Naive thymus-derived CD4-positive, alpha-beta T cell (primary cell): ENCODE measurements at regions not wholly inside any gene's neighbourhood (a gene's known extent, or its start where the extent isn't known, plus 50 kb on each side); places are given as distances from the start of the nearest gene placed in this dataset.

Source experiments
- ATAC-seq: fragments of 150-1000 bp; cut with Tn5 transposase; 2 replicates; pipeline ENCODE4 v1.10.0; 2021; ENCODE audit warnings: mild to moderate bottlenecking, moderate library complexity
- CTCF ChIA-PET: fragments of 350-600 bp; sonication (Branson Sonifier 250); formaldehyde crosslinking; loops from one replicate; lab custom pipeline; 2021; ENCODE audit warnings: antibody characterized with exemption; lab: Charles Lee
- POLR2A ChIA-PET: fragments of 350-600 bp; sonication (Branson Sonifier 250); formaldehyde crosslinking; loops from one replicate; lab custom pipeline; 2021; ENCODE audit warnings: antibody characterized with exemption, inconsistent platforms; lab: Charles Lee
- DNase-seq, 9 donors: peaks; one replicate each; pipeline versions ENCODE4 v3.0.0 to v3.0.0-alpha.2; 2020 to 2022; ENCODE audit warnings: mixed read lengths in 1 of 9
- H3K27ac ChIP-seq: one replicate; pipeline ENCODE4 v1.7.0; 2013; ENCODE audit warnings: mild to moderate bottlenecking, low read depth, low read length, moderate library complexity
- H3K27me3 ChIP-seq, 2 donors: one replicate each; pipeline ENCODE4 v1.7.0; 2013; ENCODE audit warnings: low read length in 2 of 2, mild to moderate bottlenecking in 2 of 2, moderate library complexity in 2 of 2; ENCODE audit not compliant: control insufficient read depth in 2 of 2, insufficient read depth in 2 of 2
- H3K36me3 ChIP-seq, 3 experiments: 1 replicate in 2 of 3; 2 replicates in 1 of 3; pipeline ENCODE4 v1.7.0; 2013; ENCODE audit warnings: low read length in 3 of 3, mild to moderate bottlenecking in 3 of 3, moderate library complexity in 1 of 3; ENCODE audit not compliant: insufficient read depth in 3 of 3, control insufficient read depth in 2 of 3
- H3K4me1 ChIP-seq, 2 donors: one replicate each; pipeline ENCODE4 v1.7.0; 2013; ENCODE audit warnings: low read length in 2 of 2, mild to moderate bottlenecking in 2 of 2, moderate library complexity in 1 of 2; ENCODE audit not compliant: control insufficient read depth in 2 of 2, insufficient read depth in 2 of 2
- H3K4me3 ChIP-seq: 2 replicates; pipeline ENCODE4 v1.7.0; 2013; ENCODE audit warnings: mild to moderate bottlenecking, low read length
- H3K9me3 ChIP-seq, 3 experiments: 1 replicate in 2 of 3; 2 replicates in 1 of 3; pipeline ENCODE4 v1.7.0; 2013; ENCODE audit warnings: low read length in 3 of 3; ENCODE audit not compliant: control insufficient read depth in 2 of 3
- H3K27ac Mint-ChIP-seq, 9 donors: one replicate each; pipeline ENCODE4 v1.8.0; 2020 to 2022; ENCODE audit warnings: mixed read lengths in 9 of 9, mild to moderate bottlenecking in 8 of 9, moderate library complexity in 5 of 9, inconsistent platforms in 2 of 9
- H3K27me3 Mint-ChIP-seq, 5 donors: one replicate each; pipeline ENCODE4 v1.8.0; 2021 to 2022; ENCODE audit warnings: mixed read lengths in 5 of 5, mild to moderate bottlenecking in 1 of 5
- H3K36me3 Mint-ChIP-seq, 5 donors: one replicate each; pipeline ENCODE4 v1.8.0; 2020 to 2022; ENCODE audit warnings: mixed read lengths in 5 of 5, mild to moderate bottlenecking in 3 of 5, inconsistent platforms in 1 of 5
- H3K4me1 Mint-ChIP-seq, 7 donors: one replicate each; pipeline ENCODE4 v1.8.0; 2020 to 2022; ENCODE audit warnings: mixed read lengths in 7 of 7, mild to moderate bottlenecking in 3 of 7, inconsistent platforms in 1 of 7
- H3K4me3 Mint-ChIP-seq, 10 donors: one replicate each; pipeline ENCODE4 v1.8.0; 2020 to 2022; ENCODE audit warnings: mild to moderate bottlenecking in 10 of 10, mixed read lengths in 10 of 10, moderate library complexity in 6 of 10, inconsistent platforms in 2 of 10
- H3K9me3 Mint-ChIP-seq, 11 donors: one replicate each; pipeline ENCODE4 v1.8.0; 2020 to 2022; ENCODE audit warnings: mixed read lengths in 11 of 11, mild to moderate bottlenecking in 4 of 11, inconsistent platforms in 1 of 11, moderate library complexity in 1 of 11
- intact Hi-C, 2 donors: fragments of 100-400 bp; cut with micrococcal nuclease; formaldehyde crosslinking; loops; one replicate each; pipeline ENCODE4 v1.15.1; 2023

- no peak for ATAC-seq
- H3K27me3 ChIP-seq: no peaks in the 10 kb centered on the region
- Mint-ChIP-seq H3K36me3 (peaks cover 0 to 2% (median 0%) of the 10 kb centered on the region in 5 donors), H3K27ac (peak overlapping the region in 1 of 9 donors; percentile 89), H3K9me3 (peaks cover 0 to 2% (median 0%) of the 10 kb centered on the region in 11 donors), H3K4me1 (peaks cover 0 to 49% (median 14%) of the 10 kb centered on the region in 7 donors), H3K4me3 (peak overlapping the region in 1 of 10 donors; percentile 73), H3K27me3 (peaks cover 0 to 45% (median 39%) of the 10 kb centered on the region in 5 donors)
- intact Hi-C loops: loop anchor here in 1 of 2 donors (10.0 kb wide), 1 partner anchor 154 kb away; no protein-coding TSS in a partner anchor
- peaks cover 0 to 50% of the 10 kb centered on the region in 2 donors for H3K4me1 ChIP-seq
- H3K9me3 ChIP-seq: no peaks in the 10 kb centered on the region
- ChIA-PET POLR2A (no interaction called here), CTCF (no interaction called here)
- H3K36me3 ChIP-seq: no peaks in the 10 kb centered on the region
- H3K4me3 ChIP-seq: no peak overlapping the region
- DNase-seq: peak in 1 of 9 donors; percentile 20
- no peak overlapping the region for H3K27ac ChIP-seq
Observed at GRCh38 chr14:105860615-105861580, 334.5 kb downstream of the TMEM121 start.

GRCh38 chr14:105861985-105862465 is 335.6 kb downstream of the TMEM121 start:
- Mint-ChIP-seq H3K27me3 (peaks cover 0 to 42% (median 39%) of the 10 kb centered on the region in 5 donors), H3K27ac (peak overlapping the region in 1 of 9 donors; percentile 89), H3K36me3 (peaks cover 0 to 2% (median 0%) of the 10 kb centered on the region in 5 donors), H3K4me3 (peak overlapping the region in 2 of 10 donors; percentile 48 to 73), H3K9me3 (peaks cover 0 to 2% (median 0%) of the 10 kb centered on the region in 11 donors), H3K4me1 (peaks cover 0 to 44% (median 14%) of the 10 kb centered on the region in 7 donors)
- Histone ChIP-seq H3K9me3 (no peaks in the 10 kb centered on the region), H3K27ac (no peak overlapping the region), H3K36me3 (no peaks in the 10 kb centered on the region), H3K4me1 (peaks cover 0 to 39% of the 10 kb centered on the region in 2 donors), H3K4me3 (no peak overlapping the region), H3K27me3 (no peaks in the 10 kb centered on the region)
- CTCF ChIA-PET: interaction anchor here (0.7 kb wide), 2 partner anchors 21 to 125 kb away, joined by 3 to 4 read pairs; no protein-coding TSS in a partner anchor
- POLR2A ChIA-PET: no interaction called here
- intact Hi-C loops: loop anchor here in 1 of 2 donors (10.0 kb wide), 1 partner anchor 153 kb away; no protein-coding TSS in a partner anchor
- DNase-seq (peak in 1 of 9 donors; percentile 36), ATAC-seq (no peak)

- Histone ChIP-seq H3K9me3 (no peaks in the 10 kb centered on the region), H3K4me1 (peaks cover 0 to 34% of the 10 kb centered on the region in 2 donors), H3K36me3 (no peaks in the 10 kb centered on the region), H3K27me3 (no peaks in the 10 kb centered on the region), H3K4me3 (no peak overlapping the region), H3K27ac (no peak overlapping the region)
- Mint-ChIP-seq H3K4me1 (peaks cover 0 to 44% (median 14%) of the 10 kb centered on the region in 7 donors), H3K27ac (peak overlapping the region in 1 of 9 donors; percentile 89), H3K27me3 (peaks cover 0 to 42% (median 39%) of the 10 kb centered on the region in 5 donors), H3K36me3 (peaks cover 0 to 2% (median 0%) of the 10 kb centered on the region in 5 donors), H3K9me3 (peaks cover 0 to 2% (median 0%) of the 10 kb centered on the region in 11 donors), H3K4me3 (peak overlapping the region in 3 of 10 donors; percentile 18 to 39 (median 38))
- ATAC-seq (no peak), DNase-seq (peak in 1 of 9 donors; percentile 19)
- ChIA-PET CTCF (interaction anchor here (0.7 kb wide), 2 partner anchors 21 to 125 kb away, joined by 3 to 4 read pairs; no protein-coding TSS in a partner anchor), POLR2A (no interaction called here)
- intact Hi-C loops: loop anchor here in 1 of 2 donors (10.0 kb wide), 1 partner anchor 152 kb away; no protein-coding TSS in a partner anchor
Observed at GRCh38 chr14:105862581-105863239, 336.3 kb downstream of the TMEM121 start.

GRCh38 chr14:105863296-105864108 is 337.1 kb downstream of the TMEM121 start:
- Histone ChIP-seq H3K27me3 (no peaks in the 10 kb centered on the region), H3K4me1 (peaks cover 0 to 27% of the 10 kb centered on the region in 2 donors), H3K4me3 (no peak overlapping the region), H3K9me3 (no peaks in the 10 kb centered on the region), H3K36me3 (no peaks in the 10 kb centered on the region), H3K27ac (no peak overlapping the region)
- POLR2A ChIA-PET: no interaction called here
- Mint-ChIP-seq H3K9me3 (peaks cover 0 to 2% (median 0%) of the 10 kb centered on the region in 11 donors), H3K27ac (peak overlapping the region in 1 of 9 donors; percentile 79), H3K27me3 (peaks cover 0 to 42% (median 39%) of the 10 kb centered on the region in 5 donors), H3K4me1 (peaks cover 0 to 40% (median 14%) of the 10 kb centered on the region in 7 donors), H3K36me3 (peaks cover 0 to 2% (median 0%) of the 10 kb centered on the region in 5 donors), H3K4me3 (no peak overlapping the region)
- intact Hi-C loops: loop anchor here in 1 of 2 donors (10.0 kb wide), 1 partner anchor 151 kb away; no protein-coding TSS in a partner anchor
- CTCF ChIA-PET: no interaction called here
- DNase-seq: peak in 1 of 9 donors; percentile 18
- no peak for ATAC-seq

GRCh38 chr14:105864116-105864515 is 337.7 kb downstream of the TMEM121 start:
- POLR2A ChIA-PET: no interaction called here

More at GRCh38 chr14:105864116-105864515, 337.7 kb downstream of the TMEM121 start:
- no peak overlapping the region for H3K27ac Mint-ChIP-seq
- H3K4me3 ChIP-seq: no peak overlapping the region
- peaks cover 0 to 23% of the 10 kb centered on the region in 2 donors for H3K4me1 ChIP-seq
- no peaks in the 10 kb centered on the region for H3K9me3 ChIP-seq
- H3K27ac ChIP-seq: no peak overlapping the region
- peaks cover 0 to 42% (median 39%) of the 10 kb centered on the region in 5 donors for H3K27me3 Mint-ChIP-seq
- no peak overlapping the region for H3K4me3 Mint-ChIP-seq
- intact Hi-C loops: loop anchor here in 1 of 2 donors (10.0 kb wide), 1 partner anchor 151 kb away; no protein-coding TSS in a partner anchor
- peaks cover 0 to 2% (median 0%) of the 10 kb centered on the region in 11 donors for H3K9me3 Mint-ChIP-seq
- peaks cover 0 to 2% (median 0%) of the 10 kb centered on the region in 5 donors for H3K36me3 Mint-ChIP-seq
- ATAC-seq (no peak), DNase-seq (peak in 1 of 9 donors; percentile 20)
- H3K36me3 ChIP-seq: no peaks in the 10 kb centered on the region
- H3K27me3 ChIP-seq: no peaks in the 10 kb centered on the region
- H3K4me1 Mint-ChIP-seq: peaks cover 0 to 36% (median 14%) of the 10 kb centered on the region in 7 donors
- CTCF ChIA-PET: no interaction called here
